Esophagus squamous epithelium (tissue), 5 donors: ENCODE measurements at regions not wholly inside any gene's neighbourhood (a gene's known extent, or its start where the extent isn't known, plus 50 kb on each side); places are given as distances from the start of the nearest gene placed in this dataset.
A peak's percentile ranks its signal among the peaks of the same experiment; 100 is the strongest.
"Not testable (repeated sequence)": the region's sequence is repeated elsewhere in the genome, so short reads cannot be mapped to it uniquely, and the experiment has no call there.

ENCODE experiments used
- DNase-seq: peaks from one replicate; lab custom pipeline; 2025; lab: John Stamatoyannopoulos, UW
- H3K27ac ChIP-seq, 4 donors: fragments of 200-600 bp; sonication (generic); one replicate each; pipeline ENCODE4 v1.5.1; 2016 to 2019; ENCODE audit warnings: mild to moderate bottlenecking in 1 of 4
- H3K27me3 ChIP-seq, 4 donors: fragments of 200-600 bp; sonication (generic); 1 replicate in 3 of 4; 2 replicates in 1 of 4; pipeline versions ENCODE4 v1.5.1 to v1.6.0; 2017 to 2021; ENCODE audit warnings: antibody characterized with exemption in 1 of 4
- H3K36me3 ChIP-seq, 3 donors: fragments of 200-600 bp; sonication (generic); one replicate each; pipeline ENCODE4 v1.5.1; 2016 to 2019
- H3K4me1 ChIP-seq, 3 donors: fragments of 200-600 bp; sonication (generic); one replicate each; pipeline ENCODE4 v1.5.1; 2017 to 2019
- H3K4me3 ChIP-seq, 4 donors: fragments of 200-600 bp; sonication (generic); 1 replicate in 3 of 4; 2 replicates in 1 of 4; pipeline ENCODE4 v1.5.1; 2016 to 2019; ENCODE audit warnings: mild to moderate bottlenecking in 2 of 4, moderate library complexity in 1 of 4
- H3K9me3 ChIP-seq, 3 donors: fragments of 200-600 bp; sonication (generic); one replicate each; pipeline ENCODE4 v1.5.1; 2016 to 2019
- CTCF ChIP-seq, 6 experiments: fragments of 450-650 bp in 4 of 6; fragments of 200-600 bp in 2 of 6; sonication (generic) in 2 of 6; IDR thresholded peaks; one replicate each; pipeline ENCODE4 v1.5.1; 2016 to 2019; ENCODE audit warnings: antibody characterized with exemption in 6 of 6, mild to moderate bottlenecking in 4 of 6, moderate library complexity in 4 of 6
- WGBS, 2 donors: methylation state at CpG; one replicate each; pipeline ENCODE4 v1.1.5; 2018; 5-methylcytosine and 5-hydroxymethylcytosine counted together
- intact Hi-C: fragments of 100-400 bp; cut with DNase I; formaldehyde crosslinking; loops from one replicate; pipeline ENCODE4 v1.15.0; 2022
- donor health status: DM: yes; HTN: yes; CAD: no.

DNA sequence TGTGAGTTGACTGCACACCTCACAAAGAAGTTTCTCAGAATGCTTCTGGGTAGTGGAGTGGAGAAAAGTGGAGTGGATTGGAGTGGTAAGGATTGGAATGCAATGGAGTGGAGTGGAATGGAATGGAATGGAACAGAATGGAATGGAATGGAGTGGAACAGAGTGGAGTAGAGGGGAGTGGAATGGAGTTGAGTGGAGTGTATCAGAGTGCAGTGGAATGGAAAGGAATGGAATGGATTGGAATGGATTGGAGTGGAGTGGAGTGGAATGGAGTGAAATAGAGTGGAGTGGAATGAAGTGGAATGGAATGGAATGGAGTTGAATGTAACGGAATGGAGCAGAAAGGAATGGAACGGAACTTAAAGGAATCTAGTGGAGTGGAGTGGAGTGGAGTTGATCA is 5194.2 kb upstream of the TPTE start:
- H3K4me3 ChIP-seq, H3K27me3 ChIP-seq, H3K27ac ChIP-seq, H3K4me1 ChIP-seq, H3K36me3 ChIP-seq, H3K9me3 ChIP-seq, DNase-seq, intact Hi-C loops: not testable (repeated sequence)
- WGBS, 2 donors: no CpG with 5 or more reads among the region's 2 CpGs

DNA sequence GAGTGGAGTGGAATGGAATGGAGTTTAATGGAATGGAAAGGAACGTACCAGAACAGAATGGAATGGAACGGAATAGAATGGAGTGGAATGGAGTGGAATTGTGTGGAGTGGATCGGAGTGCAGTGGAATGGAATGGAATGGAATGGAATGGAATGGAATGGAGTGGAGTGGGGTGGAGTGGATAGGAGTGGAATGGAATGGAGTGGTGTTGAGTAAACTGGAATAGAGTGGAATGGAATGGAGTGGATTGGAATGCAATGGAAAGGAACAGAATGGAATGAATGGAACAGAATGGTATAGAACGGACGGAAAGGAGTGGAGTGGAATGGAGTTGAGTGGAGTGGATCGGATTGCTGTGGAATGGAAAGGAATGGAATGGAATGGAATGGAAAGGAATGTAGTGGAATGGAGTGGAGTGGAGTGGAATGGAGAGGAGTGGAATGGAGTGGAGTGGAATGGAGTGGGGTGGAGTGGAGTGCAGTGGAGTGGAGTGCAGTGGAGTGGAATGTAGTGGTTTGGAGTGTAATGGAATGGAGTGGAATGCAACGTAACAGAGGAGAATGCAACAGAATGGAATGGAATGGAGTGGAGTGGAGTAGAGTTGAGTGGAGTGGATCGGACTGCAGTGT is 5192.0 kb upstream of the TPTE start:
- H3K27me3 ChIP-seq, H3K36me3 ChIP-seq, DNase-seq, H3K4me1 ChIP-seq, intact Hi-C loops, H3K9me3 ChIP-seq, H3K27ac ChIP-seq, H3K4me3 ChIP-seq: not testable (repeated sequence)
- WGBS, 2 donors: 67 to 75% methylated on average over 1 of the region's 8 CpGs

- TF ChIP-seq CTCF (IDR thresholded peaks at IDR 0.05): peak in 1 of 6 experiments; percentile 32
- H3K4me1 ChIP-seq, H3K4me3 ChIP-seq, H3K27me3 ChIP-seq, H3K9me3 ChIP-seq, intact Hi-C loops, H3K36me3 ChIP-seq, H3K27ac ChIP-seq, DNase-seq: not testable (repeated sequence)
Observed at GRCh38 chr21:5357839-5358238, 5163.5 kb upstream of the TPTE start.
